A673 (cell line): ENCODE measurements at regions not wholly inside any gene's neighbourhood (a gene's known extent, or its start where the extent isn't known, plus 50 kb on each side); places are given as distances from the start of the nearest gene placed in this dataset.

ENCODE experiments used
- BruUV-seq: library from RNA; stranded (reverse); fragments of 400-500 nt; replicated peaks from 2 replicates; lab custom pipeline; 2021; lab: Mats Ljungman, UMichigan
- CTCF ChIA-PET: fragments of 300-600 bp; sonication (Branson Sonifier 250); formaldehyde crosslinking; loops from one replicate; lab custom pipeline; 2022; ENCODE audit warnings: antibody characterized with exemption; lab: Charles Lee
- POLR2A ChIA-PET: fragments of 300-600 bp; sonication (Branson Sonifier 250); formaldehyde crosslinking; loops from one replicate; lab custom pipeline; 2022; ENCODE audit warnings: antibody characterized with exemption; ENCODE audit not compliant: low non-redundant PET; lab: Charles Lee
- DNase-seq: peaks from one replicate; pipeline ENCODE4 v3.0.0-alpha.2; 2015; ENCODE audit warnings: low spot score
- H3K27ac ChIP-seq: fragments of 200-600 bp; sonication (generic); 2 replicates; pipeline ENCODE4 v1.5.1; 2016; ENCODE audit warnings: mixed run types, low read depth, mild to moderate bottlenecking, mixed read lengths, antibody characterized with exemption, low read length; ENCODE audit not compliant: poor library complexity, severe bottlenecking
- H3K27me3 ChIP-seq: fragments of 200-600 bp; sonication (generic); replicated peaks from 2 replicates; pipeline ENCODE4 v1.6.1; 2017; ENCODE audit warnings: mixed run types, low read depth, mild to moderate bottlenecking, mixed read lengths, antibody characterized with exemption, low read length; ENCODE audit not compliant: insufficient read depth, poor library complexity
- H3K36me3 ChIP-seq: fragments of 200-600 bp; sonication (generic); 2 replicates; pipeline ENCODE4 v1.6.1; 2016; ENCODE audit warnings: mixed run types, mild to moderate bottlenecking, mixed read lengths, antibody characterized with exemption, low read length; ENCODE audit not compliant: insufficient read depth, poor library complexity, severe bottlenecking
- H3K4me1 ChIP-seq: fragments of 200-600 bp; sonication (generic); 2 replicates; pipeline ENCODE4 v1.6.1; 2017; ENCODE audit warnings: mixed run types, mild to moderate bottlenecking, mixed read lengths, antibody characterized with exemption, low read length; ENCODE audit not compliant: insufficient read depth, poor library complexity, severe bottlenecking
- H3K4me3 ChIP-seq: fragments of 200-600 bp; sonication (generic); 2 replicates; pipeline ENCODE4 v1.5.1; 2016; ENCODE audit warnings: low read depth, mixed run types, mild to moderate bottlenecking, mixed read lengths, low read length; ENCODE audit not compliant: poor library complexity, severe bottlenecking
- H3K9me3 ChIP-seq: fragments of 200-600 bp; sonication (generic); 2 replicates; pipeline ENCODE4 v1.6.1; 2016; ENCODE audit warnings: mixed run types, low read depth, mild to moderate bottlenecking, mixed read lengths, antibody characterized with exemption, low read length; ENCODE audit not compliant: poor library complexity, severe bottlenecking
- CTCF ChIP-seq: fragments of 300-800, 200-600 bp; sonication (generic); conservative IDR thresholded peaks from 2 replicates; pipeline ENCODE4 v1.5.1; 2017; ENCODE audit warnings: low read depth, mild to moderate bottlenecking, antibody characterized with exemption, low read length, moderate library complexity, mixed read lengths
- EZH2 ChIP-seq: fragments of 200-600 bp; sonication (generic); IDR thresholded peaks from 2 replicates; pipeline ENCODE4 v1.6.1; 2017; ENCODE audit warnings: borderline replicate concordance, low read depth, mild to moderate bottlenecking, mixed read lengths, antibody characterized with exemption, low read length; ENCODE audit not compliant: poor library complexity, severe bottlenecking
- intact Hi-C: fragments of 100-400 bp; cut with micrococcal nuclease; formaldehyde crosslinking; loops from one replicate; pipeline ENCODE4 v1.10.0; 2022; ENCODE audit not compliant: unreplicated experiment

DNA sequence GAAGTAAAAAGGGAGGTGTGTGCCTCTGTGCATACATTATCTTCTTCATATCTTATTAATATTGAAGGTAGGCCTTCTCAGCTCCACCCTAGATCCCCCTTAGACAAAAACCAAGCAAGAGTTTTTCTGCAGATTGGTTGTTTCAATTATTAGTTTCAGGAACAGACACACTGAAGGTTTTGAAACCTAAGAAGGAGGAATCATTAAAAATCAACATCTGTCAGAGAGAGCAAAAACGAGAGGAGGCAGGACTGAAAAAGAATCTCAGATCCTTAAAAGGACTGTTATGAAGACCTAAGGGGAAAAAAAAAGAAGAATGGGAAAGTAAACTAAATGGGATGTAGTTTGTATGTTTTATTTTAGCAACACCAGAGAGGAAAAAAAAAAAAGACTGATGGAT is 560.8 kb upstream of the JAG1 start:
- Histone ChIP-seq H3K27me3 (no peaks in the 10 kb centered on the region), H3K36me3 (no peaks in the 10 kb centered on the region), H3K9me3 (no peaks in the 10 kb centered on the region), H3K4me3 (no peak overlapping the region), H3K4me1 (peaks cover 24% of the 10 kb centered on the region), H3K27ac (no peak overlapping the region)
- BruUV-seq: no TSS peak
- intact Hi-C loops: no loop called here
- POLR2A ChIA-PET: no interaction called here
- CTCF ChIA-PET: no interaction called here
- TF ChIP-seq EZH2 (no peak), CTCF (no peak)
- no peak for DNase-seq

GRCh38 chr20:11235058-11235457 is 561.3 kb upstream of the JAG1 start:
- H3K27ac ChIP-seq: no peak overlapping the region
- POLR2A ChIA-PET: no interaction called here
- CTCF ChIA-PET: no interaction called here

DNA sequence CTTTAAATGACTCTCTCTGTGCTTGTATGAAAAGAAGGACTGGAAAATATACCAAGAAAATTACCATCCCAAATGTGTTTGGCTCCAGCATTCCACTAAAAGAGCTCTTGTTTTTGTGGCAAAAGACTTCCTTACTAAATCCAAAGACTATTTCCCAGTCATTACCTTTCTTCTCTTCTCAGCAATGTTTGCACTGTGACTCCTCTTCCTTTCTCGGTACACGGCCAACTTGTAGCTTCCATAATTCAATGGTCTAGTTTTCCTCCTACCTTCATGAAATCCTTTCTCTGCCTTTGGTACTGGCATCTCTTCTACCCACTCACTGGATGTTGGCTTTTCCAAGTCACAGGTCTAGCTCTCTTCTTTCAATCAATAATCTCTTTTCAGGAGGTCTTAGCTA is 568.5 kb upstream of the JAG1 start:
- TF ChIP-seq EZH2 (no peak), CTCF (no peak)
- BruUV-seq: no TSS peak
- Histone ChIP-seq H3K9me3 (no peaks in the 10 kb centered on the region), H3K36me3 (no peaks in the 10 kb centered on the region), H3K4me3 (no peak overlapping the region), H3K4me1 (no peaks in the 10 kb centered on the region), H3K27me3 (no peaks in the 10 kb centered on the region), H3K27ac (no peak overlapping the region)
- CTCF ChIA-PET: no interaction called here
- no peak for DNase-seq
- POLR2A ChIA-PET: interaction anchor here (0.6 kb wide), 1 partner anchor 563 kb away, joined by 3 read pairs; no protein-coding TSS in a partner anchor
- intact Hi-C loops: no loop called here

More at GRCh38 chr20:11235058-11235457, 561.3 kb upstream of the JAG1 start:
- no peak for TF ChIP-seq CTCF
- no peak for TF ChIP-seq EZH2
- Histone ChIP-seq H3K27me3 (no peaks in the 10 kb centered on the region), H3K4me1 (peaks cover 21% of the 10 kb centered on the region), H3K36me3 (no peaks in the 10 kb centered on the region), H3K4me3 (no peak overlapping the region), H3K9me3 (no peaks in the 10 kb centered on the region)
- no peak for DNase-seq
- BruUV-seq: no TSS peak
- intact Hi-C loops: no loop called here
